Esophagus muscularis mucosa (tissue), 4 donors: ENCODE measurements at regions not wholly inside any gene's neighbourhood (a gene's known extent, or its start where the extent isn't known, plus 50 kb on each side); places are given as distances from the start of the nearest gene placed in this dataset.

ENCODE experiments used
- CTCF ChIP-seq, 3 experiments: fragments of 200-600 bp in 2 of 3; fragments of 450-650 bp in 1 of 3; sonication (generic) in 2 of 3; IDR thresholded peaks; one replicate each; pipeline ENCODE4 v1.5.1; 2017 to 2019; ENCODE audit warnings: antibody characterized with exemption in 3 of 3, mild to moderate bottlenecking in 2 of 3, moderate library complexity in 1 of 3
- EP300 ChIP-seq: sonication (generic); formaldehyde crosslinking; IDR thresholded peaks from one replicate; pipeline ENCODE4 v1.6.1; 2017; ENCODE audit warnings: antibody characterized with exemption
- POLR2A ChIP-seq: fragments of 450-650 bp; IDR thresholded peaks from one replicate; pipeline ENCODE4 v1.6.1; 2017; ENCODE audit warnings: antibody characterized with exemption, moderate library complexity, mild to moderate bottlenecking, low read depth
- POLR2AphosphoS5 ChIP-seq, 2 donors: sonication (generic); formaldehyde crosslinking; IDR thresholded peaks; one replicate each; pipeline ENCODE4 v1.6.1; 2017; ENCODE audit warnings: antibody characterized with exemption in 2 of 2

DNA sequence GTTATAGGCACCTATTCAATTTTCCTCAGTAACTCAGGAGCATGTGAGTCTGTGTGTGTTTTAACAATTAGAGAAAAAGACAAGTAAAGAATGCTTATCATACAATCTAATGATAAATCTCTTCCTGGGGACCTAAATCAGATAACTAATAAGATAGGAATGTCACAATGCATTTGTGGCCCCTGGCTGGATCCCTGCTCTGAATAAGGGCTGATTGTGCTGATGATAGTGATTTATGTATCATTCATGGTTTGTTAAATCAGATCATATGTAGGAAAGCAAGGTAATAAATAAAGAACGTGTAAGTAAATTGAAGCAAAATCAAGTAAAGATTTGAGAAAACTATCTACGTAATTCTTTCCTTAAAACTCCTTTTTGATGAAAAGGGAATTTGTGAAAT, 145.9 kb downstream of the C7orf25 start:
- TF ChIP-seq POLR2A (no peak), CTCF (IDR thresholded peaks at IDR 0.05) (no peak), POLR2AphosphoS5 (IDR thresholded peaks at IDR 0.05) (no peak), EP300 (no peak)
